ENCODE measurements at regions not wholly inside any gene's neighbourhood (a gene's known extent, or its start where the extent isn't known, plus 50 kb on each side); places are given as distances from the start of the nearest gene placed in this dataset.

GRCh38 chr6:130672153-130672552, 155.1 kb upstream of the SMLR1 start:
- H3K36me3 ChIP-seq (ENCODE audit: control insufficient read depth in 2 of 2, insufficient read depth in 2 of 2, low read length in 1 of 2): no peaks in the 10 kb centered on the region
- H3K4me3 ChIP-seq (ENCODE audit: low read depth in 1 of 2, low read length in 2 of 2): no peak overlapping the region
- H3K27ac ChIP-seq (ENCODE audit: low read depth in 2 of 2, low read length in 1 of 2): no peak overlapping the region
- no peaks in the 10 kb centered on the region for H3K4me1 ChIP-seq (ENCODE audit: control insufficient read depth in 2 of 2, insufficient read depth in 2 of 2, low read length in 1 of 2)
- no peaks in the 10 kb centered on the region for H3K9me3 ChIP-seq (ENCODE audit: control insufficient read depth in 2 of 2, insufficient read depth in 1 of 2, low read depth in 1 of 2, low read length in 1 of 2)
- WGBS, 2 donors: 84 to 89% methylated on average over 6 of the region's 6 CpGs
- H3K27me3 ChIP-seq (ENCODE audit: control insufficient read depth in 1 of 2, insufficient read depth in 2 of 2, low read length in 2 of 2): no peaks in the 10 kb centered on the region

DNA sequence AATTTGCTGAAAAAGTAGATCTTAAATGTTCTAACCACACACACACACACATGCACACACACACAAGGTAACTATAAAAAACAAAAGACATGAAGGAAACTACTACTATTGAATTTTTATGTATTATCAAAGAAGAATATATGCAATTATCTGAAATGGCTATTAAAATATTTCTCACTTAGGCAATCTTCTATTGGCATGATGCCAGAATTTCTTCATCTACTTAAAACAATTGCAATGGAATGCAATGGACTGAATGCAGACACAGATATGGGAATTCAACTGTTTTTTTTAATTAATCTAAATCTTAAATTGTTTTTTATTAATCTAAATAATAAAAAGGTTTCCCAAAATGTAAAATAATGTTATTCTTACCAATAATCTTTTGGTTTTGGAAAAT, 152.6 kb upstream of the SMLR1 start:
- Histone ChIP-seq H3K36me3 (ENCODE audit: control insufficient read depth in 2 of 2, insufficient read depth in 2 of 2, low read length in 1 of 2) (no peaks in the 10 kb centered on the region), H3K27me3 (ENCODE audit: control insufficient read depth in 1 of 2, insufficient read depth in 2 of 2, low read length in 2 of 2) (no peaks in the 10 kb centered on the region), H3K4me3 (ENCODE audit: low read depth in 1 of 2, low read length in 2 of 2) (no peak overlapping the region), H3K27ac (ENCODE audit: low read depth in 2 of 2, low read length in 1 of 2) (no peak overlapping the region), H3K4me1 (ENCODE audit: control insufficient read depth in 2 of 2, insufficient read depth in 2 of 2, low read length in 1 of 2) (no peaks in the 10 kb centered on the region), H3K9me3 (ENCODE audit: control insufficient read depth in 2 of 2, insufficient read depth in 1 of 2, low read depth in 1 of 2, low read length in 1 of 2) (no peaks in the 10 kb centered on the region)

DNA sequence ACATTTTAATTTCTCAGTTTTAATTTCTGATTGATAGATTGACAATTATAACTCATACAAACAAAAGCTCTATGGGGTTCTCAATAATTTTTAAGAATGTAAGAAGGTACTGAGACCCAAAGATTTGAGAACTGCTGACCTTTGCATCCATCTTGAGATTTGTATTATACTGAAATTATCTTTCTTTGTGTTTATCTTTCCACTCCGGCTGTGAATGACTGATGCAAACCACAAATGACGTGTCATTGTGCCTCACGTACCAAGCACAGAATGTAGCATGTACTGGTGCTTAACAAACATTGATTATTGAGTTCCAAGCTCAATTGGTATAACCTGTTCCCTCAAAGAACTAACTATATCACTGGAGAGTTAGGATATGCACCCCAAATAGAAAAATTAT, 152.1 kb upstream of the SMLR1 start:
- 39 to 68% methylated on average over 3 of the region's 3 CpGs for WGBS, 2 donors

DNA sequence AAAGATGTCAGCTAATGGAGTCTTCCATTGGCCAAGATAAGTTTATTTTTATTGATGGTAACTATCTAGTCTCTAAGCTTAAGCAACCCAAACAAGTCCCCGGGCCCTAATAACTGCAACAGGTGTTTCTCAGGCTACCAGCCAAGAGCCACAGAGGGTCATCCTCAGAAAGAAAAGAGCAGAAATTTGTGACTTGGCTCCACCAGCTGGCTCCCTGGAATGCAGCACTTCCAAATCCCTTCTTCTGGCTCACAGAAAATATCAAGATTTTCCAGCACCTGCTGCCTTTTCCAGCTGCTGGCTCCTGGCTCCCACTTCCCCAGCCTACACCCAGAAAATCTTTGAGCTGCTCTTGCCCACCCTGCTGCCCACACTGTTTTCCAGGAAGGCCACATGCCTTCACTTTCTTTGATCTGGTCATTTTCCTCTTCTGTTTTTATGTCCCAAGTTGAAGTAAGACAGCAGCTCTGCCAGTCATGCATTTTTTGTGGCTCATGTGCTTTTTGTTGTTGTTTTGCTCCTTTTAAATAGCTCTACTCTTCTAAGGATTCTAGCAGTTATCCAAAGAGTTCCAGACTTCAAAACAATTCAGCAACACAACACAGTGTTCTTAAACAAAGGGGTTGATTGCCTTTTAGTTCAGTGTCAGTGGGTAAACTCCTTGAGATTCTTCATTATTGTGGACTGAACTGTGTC, 151.0 kb upstream of the SMLR1 start:
- no peak overlapping the region for H3K4me3 ChIP-seq (ENCODE audit: low read depth in 1 of 2, low read length in 2 of 2)
- no peaks in the 10 kb centered on the region for H3K27me3 ChIP-seq (ENCODE audit: control insufficient read depth in 1 of 2, insufficient read depth in 2 of 2, low read length in 2 of 2)
- no peaks in the 10 kb centered on the region for H3K36me3 ChIP-seq (ENCODE audit: control insufficient read depth in 2 of 2, insufficient read depth in 2 of 2, low read length in 1 of 2)
- no peaks in the 10 kb centered on the region for H3K9me3 ChIP-seq (ENCODE audit: control insufficient read depth in 2 of 2, insufficient read depth in 1 of 2, low read depth in 1 of 2, low read length in 1 of 2)
- WGBS, 2 donors: 34 to 38% methylated on average over 1 of the region's 1 CpG
- no peak overlapping the region for H3K27ac ChIP-seq (ENCODE audit: low read depth in 2 of 2, low read length in 1 of 2)
- no peaks in the 10 kb centered on the region for H3K4me1 ChIP-seq (ENCODE audit: control insufficient read depth in 2 of 2, insufficient read depth in 2 of 2, low read length in 1 of 2)

More for the DNA sequence above, 152.1 kb upstream of the SMLR1 start:
- H3K36me3 ChIP-seq (ENCODE audit: control insufficient read depth in 2 of 2, insufficient read depth in 2 of 2, low read length in 1 of 2): no peaks in the 10 kb centered on the region
- H3K27ac ChIP-seq (ENCODE audit: low read depth in 2 of 2, low read length in 1 of 2): no peak overlapping the region
- no peaks in the 10 kb centered on the region for H3K4me1 ChIP-seq (ENCODE audit: control insufficient read depth in 2 of 2, insufficient read depth in 2 of 2, low read length in 1 of 2)
- H3K9me3 ChIP-seq (ENCODE audit: control insufficient read depth in 2 of 2, insufficient read depth in 1 of 2, low read depth in 1 of 2, low read length in 1 of 2): no peaks in the 10 kb centered on the region
- no peak overlapping the region for H3K4me3 ChIP-seq (ENCODE audit: low read depth in 1 of 2, low read length in 2 of 2)
- no peaks in the 10 kb centered on the region for H3K27me3 ChIP-seq (ENCODE audit: control insufficient read depth in 1 of 2, insufficient read depth in 2 of 2, low read length in 2 of 2)

DNA sequence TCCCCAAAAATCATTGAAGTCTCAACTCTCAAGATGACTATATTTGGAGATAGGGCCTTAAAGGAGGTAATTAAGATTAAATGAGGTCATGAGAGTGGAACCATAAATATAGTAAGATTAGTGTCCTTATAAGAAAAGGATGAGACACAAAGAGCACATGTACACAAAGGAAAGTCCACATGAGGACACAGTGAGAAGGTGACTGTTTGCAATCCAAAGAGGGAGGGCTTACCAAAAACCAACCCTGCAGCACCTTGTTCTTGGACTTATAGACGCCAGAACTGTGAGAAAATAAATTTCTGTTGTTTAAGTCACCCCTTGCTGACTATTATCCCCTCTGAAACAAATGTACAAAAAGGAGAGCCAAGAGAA, 150.4 kb upstream of the SMLR1 start:
- 80% methylated on average over 1 of the region's 1 CpG for WGBS, 2 donors
- H3K4me1 ChIP-seq (ENCODE audit: control insufficient read depth in 2 of 2, insufficient read depth in 2 of 2, low read length in 1 of 2): no peaks in the 10 kb centered on the region

DNA sequence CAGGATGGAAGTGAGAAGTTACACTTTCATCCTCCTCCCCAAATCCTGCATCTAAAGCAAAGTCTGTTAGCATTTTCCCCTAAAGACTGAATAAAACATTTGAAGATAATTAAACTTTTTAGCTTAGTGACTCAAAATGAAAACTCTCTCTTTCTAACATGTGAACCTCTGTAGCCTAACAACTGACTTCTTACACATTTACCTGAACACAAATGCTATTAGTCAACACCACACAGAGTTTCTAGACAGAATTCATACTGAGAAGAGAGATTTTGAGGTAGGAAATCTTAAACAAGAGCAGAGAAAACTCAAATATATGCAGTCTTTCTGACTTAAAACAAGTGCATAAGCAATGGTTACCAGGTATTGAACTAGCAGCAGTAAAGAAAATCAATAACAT, 149.9 kb upstream of the SMLR1 start:
- no peak overlapping the region for H3K4me3 ChIP-seq (ENCODE audit: low read depth in 1 of 2, low read length in 2 of 2)
- H3K4me1 ChIP-seq (ENCODE audit: control insufficient read depth in 2 of 2, insufficient read depth in 2 of 2, low read length in 1 of 2): no peaks in the 10 kb centered on the region
- no peaks in the 10 kb centered on the region for H3K9me3 ChIP-seq (ENCODE audit: control insufficient read depth in 2 of 2, insufficient read depth in 1 of 2, low read depth in 1 of 2, low read length in 1 of 2)
- H3K36me3 ChIP-seq (ENCODE audit: control insufficient read depth in 2 of 2, insufficient read depth in 2 of 2, low read length in 1 of 2): no peaks in the 10 kb centered on the region
- H3K27ac ChIP-seq (ENCODE audit: low read depth in 2 of 2, low read length in 1 of 2): no peak overlapping the region
- H3K27me3 ChIP-seq (ENCODE audit: control insufficient read depth in 1 of 2, insufficient read depth in 2 of 2, low read length in 2 of 2): no peaks in the 10 kb centered on the region

More for the DNA sequence above, 150.4 kb upstream of the SMLR1 start:
- Histone ChIP-seq H3K27ac (ENCODE audit: low read depth in 2 of 2, low read length in 1 of 2) (no peak overlapping the region), H3K4me3 (ENCODE audit: low read depth in 1 of 2, low read length in 2 of 2) (no peak overlapping the region), H3K36me3 (ENCODE audit: control insufficient read depth in 2 of 2, insufficient read depth in 2 of 2, low read length in 1 of 2) (no peaks in the 10 kb centered on the region), H3K27me3 (ENCODE audit: control insufficient read depth in 1 of 2, insufficient read depth in 2 of 2, low read length in 2 of 2) (no peaks in the 10 kb centered on the region), H3K9me3 (ENCODE audit: control insufficient read depth in 2 of 2, insufficient read depth in 1 of 2, low read depth in 1 of 2, low read length in 1 of 2) (no peaks in the 10 kb centered on the region)

GRCh38 chr6:130677766-130678165, 149.4 kb upstream of the SMLR1 start:
- no peak overlapping the region for H3K27ac ChIP-seq (ENCODE audit: low read depth in 2 of 2, low read length in 1 of 2)
- H3K9me3 ChIP-seq (ENCODE audit: control insufficient read depth in 2 of 2, insufficient read depth in 1 of 2, low read depth in 1 of 2, low read length in 1 of 2): no peaks in the 10 kb centered on the region
- H3K36me3 ChIP-seq (ENCODE audit: control insufficient read depth in 2 of 2, insufficient read depth in 2 of 2, low read length in 1 of 2): no peaks in the 10 kb centered on the region
- 72 to 73% methylated on average over 3 of the region's 3 CpGs for WGBS, 2 donors
- H3K4me3 ChIP-seq (ENCODE audit: low read depth in 1 of 2, low read length in 2 of 2): no peak overlapping the region
- H3K4me1 ChIP-seq (ENCODE audit: control insufficient read depth in 2 of 2, insufficient read depth in 2 of 2, low read length in 1 of 2): no peaks in the 10 kb centered on the region
- H3K27me3 ChIP-seq (ENCODE audit: control insufficient read depth in 1 of 2, insufficient read depth in 2 of 2, low read length in 2 of 2): no peaks in the 10 kb centered on the region

GRCh38 chr6:130679684-130680083, 147.5 kb upstream of the SMLR1 start:
- Histone ChIP-seq H3K27me3 (ENCODE audit: control insufficient read depth in 1 of 2, insufficient read depth in 2 of 2, low read length in 2 of 2) (no peaks in the 10 kb centered on the region), H3K27ac (ENCODE audit: low read depth in 2 of 2, low read length in 1 of 2) (no peak overlapping the region)
- 31 to 48% methylated on average over 2 of the region's 2 CpGs for whole genome bisulfite sequencing, 2 donors

DNA sequence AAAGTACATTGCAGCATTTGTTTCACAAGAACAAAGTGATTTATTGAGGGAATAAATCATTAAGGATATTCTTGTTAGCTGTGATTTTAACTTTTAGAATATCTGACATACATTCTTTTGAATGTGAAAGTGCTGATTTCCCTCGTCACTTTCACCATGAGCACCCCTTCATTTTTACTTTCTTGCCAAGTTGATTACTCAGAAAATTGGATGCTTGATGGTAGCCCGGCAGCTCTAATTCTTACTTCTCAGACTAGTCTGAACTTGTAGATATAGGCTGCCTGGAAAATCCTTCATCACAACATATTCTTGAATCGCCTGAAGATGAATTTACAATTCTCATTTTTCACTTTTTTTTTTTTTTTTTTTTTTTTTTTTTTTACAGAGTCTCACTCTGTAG, 147.1 kb upstream of the SMLR1 start:
- 31 to 41% methylated on average over 3 of the region's 3 CpGs for WGBS, 2 donors
- H3K27me3 ChIP-seq (ENCODE audit: control insufficient read depth in 1 of 2, insufficient read depth in 2 of 2, low read length in 2 of 2): no peaks in the 10 kb centered on the region
- no peaks in the 10 kb centered on the region for H3K36me3 ChIP-seq (ENCODE audit: control insufficient read depth in 2 of 2, insufficient read depth in 2 of 2, low read length in 1 of 2)
- no peaks in the 10 kb centered on the region for H3K4me1 ChIP-seq (ENCODE audit: control insufficient read depth in 2 of 2, insufficient read depth in 2 of 2, low read length in 1 of 2)
- H3K4me3 ChIP-seq (ENCODE audit: low read depth in 1 of 2, low read length in 2 of 2): no peak overlapping the region
- no peaks in the 10 kb centered on the region for H3K9me3 ChIP-seq (ENCODE audit: control insufficient read depth in 2 of 2, insufficient read depth in 1 of 2, low read depth in 1 of 2, low read length in 1 of 2)
- H3K27ac ChIP-seq (ENCODE audit: low read depth in 2 of 2, low read length in 1 of 2): no peak overlapping the region

More at GRCh38 chr6:130679684-130680083, 147.5 kb upstream of the SMLR1 start:
- Histone ChIP-seq H3K9me3 (ENCODE audit: control insufficient read depth in 2 of 2, insufficient read depth in 1 of 2, low read depth in 1 of 2, low read length in 1 of 2) (no peaks in the 10 kb centered on the region), H3K4me3 (ENCODE audit: low read depth in 1 of 2, low read length in 2 of 2) (no peak overlapping the region), H3K36me3 (ENCODE audit: control insufficient read depth in 2 of 2, insufficient read depth in 2 of 2, low read length in 1 of 2) (no peaks in the 10 kb centered on the region), H3K4me1 (ENCODE audit: control insufficient read depth in 2 of 2, insufficient read depth in 2 of 2, low read length in 1 of 2) (no peaks in the 10 kb centered on the region)

- Histone ChIP-seq H3K27ac (ENCODE audit: low read depth in 2 of 2, low read length in 1 of 2) (no peak overlapping the region), H3K36me3 (ENCODE audit: control insufficient read depth in 2 of 2, insufficient read depth in 2 of 2, low read length in 1 of 2) (no peaks in the 10 kb centered on the region), H3K4me1 (ENCODE audit: control insufficient read depth in 2 of 2, insufficient read depth in 2 of 2, low read length in 1 of 2) (no peaks in the 10 kb centered on the region), H3K4me3 (ENCODE audit: low read depth in 1 of 2, low read length in 2 of 2) (no peak overlapping the region), H3K9me3 (ENCODE audit: control insufficient read depth in 2 of 2, insufficient read depth in 1 of 2, low read depth in 1 of 2, low read length in 1 of 2) (no peaks in the 10 kb centered on the region), H3K27me3 (ENCODE audit: control insufficient read depth in 1 of 2, insufficient read depth in 2 of 2, low read length in 2 of 2) (no peaks in the 10 kb centered on the region)
- WGBS, 2 donors: 21 to 49% methylated on average over 1 of the region's 1 CpG
Measured at GRCh38 chr6:130681028-130681427, 146.2 kb upstream of the SMLR1 start.

Data from esophagus (tissue), 2 donors.